Pancreas (tissue), 10 donors: ENCODE measurements at regions not wholly inside any gene's neighbourhood (a gene's known extent, or its start where the extent isn't known, plus 50 kb on each side); places are given as distances from the start of the nearest gene placed in this dataset.

Source experiments
- ATAC-seq, 4 donors: fragments of 200-7000 bp; cut with Tn5 transposase; one replicate each; pipeline versions ENCODE4 v1.8.0 to v1.9.1; 2020; ENCODE audit warnings: mild to moderate bottlenecking in 4 of 4, moderate library complexity in 4 of 4
- DNase-seq, 6 donors: peaks; one replicate each; pipeline ENCODE4 v3.0.0-alpha.2; 2020
- FAIRE-seq: peaks from 2 replicates; lab custom pipeline; 2012; peaks lifted over from hg19 to GRCh38; lab: Jason Lieb, UNC
- H3K27ac ChIP-seq, 4 donors: fragments of 200-600 bp; sonication (generic); 1 replicate in 3 of 4; 2 replicates in 1 of 4; pipeline versions ENCODE4 v1.5.0 to v1.8.0; 2020
- H3K27me3 ChIP-seq, 4 donors: fragments of 200-600 bp; one replicate each; pipeline ENCODE4 v1.8.0; 2021
- H3K36me3 ChIP-seq, 3 donors: fragments of 200-600 bp; sonication (generic) in 1 of 3; one replicate each; pipeline versions ENCODE4 v1.5.0 to v1.8.0; 2020 to 2021
- H3K4me1 ChIP-seq, 3 donors: fragments of 200-600 bp; one replicate each; pipeline ENCODE4 v1.8.0; 2021
- H3K4me3 ChIP-seq, 4 donors: fragments of 200-600 bp; sonication (generic) in 2 of 4; one replicate each; pipeline versions ENCODE4 v1.5.0 to v1.8.0; 2020 to 2021
- H3K9me3 ChIP-seq, 4 donors: fragments of 200-600 bp; one replicate each; pipeline ENCODE4 v1.8.0; 2021
- WGBS, 2 donors: extraction: QIAGEN DNeasy Blood & Tissue Kit; methylation state at CpG; one replicate each; pipeline ENCODE4 v1.1.7; 2013; 5-methylcytosine and 5-hydroxymethylcytosine counted together
- intact Hi-C, 3 donors: fragments of 100-400 bp; cut with DNase I; formaldehyde crosslinking; loops; one replicate each; pipeline versions ENCODE4 v1.11.1 to v1.14.2; 2022
- TF ChIP-seq, protein P1 (sequence below), 4 donors: fragments of 200-600 bp; sonication (generic) in 3 of 4; IDR thresholded peaks; one replicate each; pipeline versions ENCODE4 v1.5.0 to v1.8.0; 2021; ENCODE audit warnings: antibody characterized with exemption in 4 of 4
- donor health status: healthy with polysubstance abuse.
- donor health status: DM: no; HTN: no; CAD: no; lungs with moderate emphysema.
- donor health status: DM: no; HTN: no; CAD: no.
- donor health status: control.
- donor health status: control.
- donor health status: Bipolar disorder and iron deficiency.
- donor health status: DM: yes; HTN: yes; CAD: no.
- donor health status: DM: no; HTN: no; CAD: no.
- donor health status: DM: no; HTN: no; CAD: no.
- donor health status: DM: yes; HTN: yes; CAD: no.

DNA sequence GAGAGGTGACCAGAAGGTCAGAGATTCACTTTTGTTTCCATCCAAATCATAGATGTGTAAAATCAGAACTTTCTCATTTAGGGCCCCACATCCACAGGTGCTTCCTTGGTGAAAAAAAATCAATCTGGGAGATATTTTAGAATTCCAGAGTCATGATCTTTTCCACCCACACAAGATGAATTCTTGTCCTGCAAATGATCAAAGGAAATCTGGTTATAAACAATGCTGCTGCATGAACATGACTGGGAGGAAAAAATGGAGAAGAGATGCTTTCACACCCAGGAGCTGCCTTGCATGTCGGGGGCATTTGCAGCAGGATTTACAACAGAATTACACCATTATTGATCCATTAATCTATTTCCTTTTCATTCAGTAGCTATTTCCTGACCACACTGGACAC, 106.5 kb upstream of the TMEM72 start:
- H3K27me3 ChIP-seq = no peaks in the 10 kb centered on the region
- WGBS, 2 donors = 62 to 72% methylated on average over 1 of the region's 1 CpG
- H3K9me3 ChIP-seq = no peaks in the 10 kb centered on the region
- H3K36me3 ChIP-seq = no peaks in the 10 kb centered on the region
- ATAC-seq (no peak), FAIRE-seq (no peak), DNase-seq (no peak)
- peaks cover 5 to 15% (median 14%) of the 10 kb centered on the region in 3 donors for H3K4me1 ChIP-seq
- no peak overlapping the region for H3K4me3 ChIP-seq
- intact Hi-C loops = no loop called here
- TF ChIP-seq, protein P1, sequence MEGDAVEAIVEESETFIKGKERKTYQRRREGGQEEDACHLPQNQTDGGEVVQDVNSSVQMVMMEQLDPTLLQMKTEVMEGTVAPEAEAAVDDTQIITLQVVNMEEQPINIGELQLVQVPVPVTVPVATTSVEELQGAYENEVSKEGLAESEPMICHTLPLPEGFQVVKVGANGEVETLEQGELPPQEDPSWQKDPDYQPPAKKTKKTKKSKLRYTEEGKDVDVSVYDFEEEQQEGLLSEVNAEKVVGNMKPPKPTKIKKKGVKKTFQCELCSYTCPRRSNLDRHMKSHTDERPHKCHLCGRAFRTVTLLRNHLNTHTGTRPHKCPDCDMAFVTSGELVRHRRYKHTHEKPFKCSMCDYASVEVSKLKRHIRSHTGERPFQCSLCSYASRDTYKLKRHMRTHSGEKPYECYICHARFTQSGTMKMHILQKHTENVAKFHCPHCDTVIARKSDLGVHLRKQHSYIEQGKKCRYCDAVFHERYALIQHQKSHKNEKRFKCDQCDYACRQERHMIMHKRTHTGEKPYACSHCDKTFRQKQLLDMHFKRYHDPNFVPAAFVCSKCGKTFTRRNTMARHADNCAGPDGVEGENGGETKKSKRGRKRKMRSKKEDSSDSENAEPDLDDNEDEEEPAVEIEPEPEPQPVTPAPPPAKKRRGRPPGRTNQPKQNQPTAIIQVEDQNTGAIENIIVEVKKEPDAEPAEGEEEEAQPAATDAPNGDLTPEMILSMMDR (IDR thresholded peaks at IDR 0.05) = no peak
- H3K27ac ChIP-seq = no peak overlapping the region

DNA sequence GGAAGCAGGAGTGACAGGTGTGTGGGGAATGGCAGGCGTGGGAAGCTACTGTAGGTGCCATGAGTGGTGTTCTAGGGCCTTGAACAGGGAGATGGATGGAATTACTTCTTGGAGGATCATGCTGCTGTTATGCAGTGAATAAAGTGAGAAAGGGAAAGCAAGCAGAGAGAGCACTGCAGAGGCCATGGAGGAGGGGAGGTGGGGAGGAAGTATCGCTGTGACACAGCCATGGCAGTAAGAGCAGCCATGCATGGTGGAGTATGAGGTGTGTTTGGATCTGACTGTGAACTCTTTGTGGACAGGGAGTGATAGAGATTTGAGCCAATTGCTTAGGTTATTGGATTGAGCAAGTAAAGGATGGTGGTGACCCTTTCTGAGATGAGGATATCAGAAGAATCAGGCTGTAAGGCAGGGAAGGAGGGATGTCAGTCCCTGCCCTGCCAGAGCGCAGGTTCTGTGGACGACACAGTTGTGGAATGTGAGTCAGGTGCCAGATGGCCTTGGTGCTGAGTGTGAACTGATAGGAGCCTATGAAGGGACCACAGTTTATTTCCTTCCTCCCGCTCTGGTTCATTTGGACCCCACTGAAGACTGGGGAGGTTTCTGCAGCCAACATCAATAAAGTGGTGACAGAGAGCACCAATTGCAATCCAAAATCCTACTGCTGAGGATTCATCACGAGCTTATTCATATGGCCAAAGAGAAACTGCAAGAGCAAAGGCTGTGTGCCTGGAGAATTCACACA, 105.5 kb upstream of the TMEM72 start:
- Histone ChIP-seq H3K9me3 (no peaks in the 10 kb centered on the region), H3K4me1 (peaks cover 4 to 11% (median 9%) of the 10 kb centered on the region in 3 donors), H3K27me3 (no peaks in the 10 kb centered on the region), H3K27ac (peak overlapping the region in 3 of 4 donors; percentile 24 to 41 (median 40)), H3K4me3 (no peak overlapping the region), H3K36me3 (no peaks in the 10 kb centered on the region)
- 36 to 38% methylated on average over 6 of the region's 6 CpGs for WGBS, 2 donors
- ATAC-seq = peak; percentile 57 to 74 (median 68)
- TF ChIP-seq, protein P1 (IDR thresholded peaks at IDR 0.05) = no peak
- no peak for FAIRE-seq
- peak in 3 of 6 donors; percentile 43 to 61 (median 56) for DNase-seq
- intact Hi-C loops = no loop called here

DNA sequence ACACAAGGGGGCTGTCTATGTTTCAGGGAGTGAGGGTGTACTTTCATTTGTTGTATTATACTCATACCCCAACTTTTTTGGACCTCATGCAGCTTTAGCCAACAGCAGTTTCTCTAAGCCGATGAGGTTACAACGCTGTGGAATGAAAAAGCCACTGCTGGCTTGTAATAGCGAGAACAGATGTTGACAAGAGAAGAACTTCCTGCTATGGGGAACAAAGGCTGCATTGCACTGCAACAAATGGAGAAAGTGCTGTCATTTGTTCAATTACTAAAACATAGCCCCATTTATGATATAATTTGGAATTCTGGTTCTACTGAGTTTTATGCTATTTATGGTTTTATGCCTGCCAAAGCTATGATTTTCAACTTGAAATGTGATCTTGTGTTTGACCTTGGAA, 104.2 kb upstream of the TMEM72 start:
- Histone ChIP-seq H3K27ac (no peak overlapping the region), H3K4me1 (peaks cover 0 to 13% (median 13%) of the 10 kb centered on the region in 3 donors), H3K27me3 (no peaks in the 10 kb centered on the region), H3K36me3 (no peaks in the 10 kb centered on the region), H3K9me3 (no peaks in the 10 kb centered on the region), H3K4me3 (no peak overlapping the region)
- ATAC-seq (no peak), FAIRE-seq (no peak), DNase-seq (no peak)
- 62 to 66% methylated on average over 3 of the region's 3 CpGs for WGBS, 2 donors
- TF ChIP-seq, protein P1 (IDR thresholded peaks at IDR 0.05) = no peak
- intact Hi-C loops = no loop called here

DNA sequence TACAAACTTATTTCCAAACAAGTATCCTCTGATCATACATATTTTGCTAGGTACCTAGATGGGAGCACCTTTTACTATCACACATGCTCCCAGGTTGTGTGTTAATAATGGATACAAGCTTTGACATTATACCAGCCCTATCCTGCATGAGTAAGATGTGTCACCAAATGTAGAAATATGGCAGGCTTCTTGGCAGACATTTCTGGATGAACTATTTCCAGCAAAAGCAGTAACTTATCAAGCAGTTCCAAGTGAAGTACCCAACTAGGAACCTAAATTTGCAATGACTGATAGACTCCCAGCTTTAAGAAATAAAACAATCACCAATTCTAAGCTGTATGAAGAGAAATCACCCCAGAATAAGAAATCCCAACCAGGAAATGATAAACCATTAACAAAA, 103.7 kb upstream of the TMEM72 start:
- DNase-seq (no peak), FAIRE-seq (no peak), ATAC-seq (no peak)
- Histone ChIP-seq H3K4me1 (peaks cover 0 to 13% (median 13%) of the 10 kb centered on the region in 3 donors), H3K36me3 (no peaks in the 10 kb centered on the region), H3K27ac (no peak overlapping the region), H3K27me3 (no peaks in the 10 kb centered on the region), H3K9me3 (no peaks in the 10 kb centered on the region), H3K4me3 (no peak overlapping the region)
- TF ChIP-seq, protein P1 (IDR thresholded peaks at IDR 0.05) = no peak
- intact Hi-C loops = no loop called here

DNA sequence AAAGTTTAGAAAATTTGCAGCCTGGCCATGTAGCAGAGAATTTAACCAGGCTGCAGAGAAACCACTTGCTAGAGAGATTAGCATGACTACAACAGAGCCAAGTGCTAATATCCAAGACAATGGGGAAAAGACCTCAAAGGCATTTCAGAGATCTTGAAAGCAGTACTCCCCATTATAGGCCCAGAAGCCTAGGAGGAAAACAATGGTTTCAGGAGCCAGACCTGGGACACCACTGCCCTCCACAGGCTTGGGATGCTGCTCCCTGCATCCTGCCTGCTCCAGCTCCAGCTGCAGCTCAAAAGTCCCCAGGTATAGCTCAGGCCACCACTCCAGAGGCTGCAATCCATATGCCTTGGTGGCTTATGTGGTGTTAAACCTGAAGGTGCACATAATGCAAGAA, 101.5 kb upstream of the TMEM72 start:
- no peaks in the 10 kb centered on the region for H3K9me3 ChIP-seq
- H3K36me3 ChIP-seq = no peaks in the 10 kb centered on the region
- TF ChIP-seq, protein P1 (IDR thresholded peaks at IDR 0.05) = no peak
- H3K27me3 ChIP-seq = no peaks in the 10 kb centered on the region
- H3K4me1 ChIP-seq = peaks cover 0 to 13% (median 13%) of the 10 kb centered on the region in 3 donors
- ATAC-seq (no peak), FAIRE-seq (no peak), DNase-seq (no peak)
- intact Hi-C loops = no loop called here
- H3K4me3 ChIP-seq = no peak overlapping the region
- H3K27ac ChIP-seq = no peak overlapping the region
